HG03457 (cell line): ENCODE measurements at regions not wholly inside any gene's neighbourhood (a gene's known extent, or its start where the extent isn't known, plus 50 kb on each side); places are given as distances from the start of the nearest gene placed in this dataset.
"Not testable (repeated sequence)": the region's sequence is repeated elsewhere in the genome, so short reads cannot be mapped to it uniquely, and the experiment has no call there.

Source experiments
- ATAC-seq: cut with Tn5 transposase; IDR thresholded peaks from one replicate; pipeline ENCODE4 v1.9.1; 2021; ENCODE audit warnings: moderate number of reproducible peaks; ENCODE audit not compliant: unreplicated experiment

DNA sequence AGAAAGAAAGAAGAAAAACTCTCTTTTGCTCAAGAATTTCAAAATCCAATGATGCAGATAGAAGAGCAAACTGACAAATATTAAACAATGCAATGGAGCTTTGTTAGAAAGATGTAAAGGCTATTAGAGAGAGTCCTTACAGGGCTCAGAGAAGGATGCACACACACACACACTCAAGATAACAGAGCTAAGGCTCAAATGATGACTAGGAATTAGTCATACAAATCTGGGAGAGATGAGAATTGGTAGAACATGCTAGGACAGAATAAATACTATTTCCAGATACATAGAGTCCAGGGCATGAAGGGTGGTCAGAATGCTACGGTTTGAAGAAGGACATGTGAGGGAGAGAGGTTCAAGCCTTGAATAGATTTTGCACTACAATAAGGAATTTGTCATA, 650.1 kb upstream of the MDGA2 start:
- ATAC-seq: no peak

DNA sequence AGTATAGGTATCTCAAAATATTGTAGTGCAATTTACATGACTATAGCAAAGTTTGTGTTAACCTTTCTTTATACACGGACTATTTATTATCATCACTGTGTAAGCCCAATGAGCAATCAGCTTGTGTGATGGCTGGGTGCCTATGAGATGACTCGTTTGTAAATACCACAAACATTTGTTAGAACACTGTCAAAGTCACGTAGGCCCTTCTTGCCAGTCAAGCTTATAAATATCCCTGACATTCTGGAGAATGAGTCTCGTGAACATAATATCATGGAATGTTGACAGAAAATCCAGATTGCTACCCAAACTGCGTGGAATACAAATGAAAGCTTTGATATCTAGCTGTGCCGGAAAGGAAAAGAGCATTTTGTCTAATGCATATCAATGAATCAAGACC, 648.3 kb upstream of the MDGA2 start:
- ATAC-seq: no peak

DNA sequence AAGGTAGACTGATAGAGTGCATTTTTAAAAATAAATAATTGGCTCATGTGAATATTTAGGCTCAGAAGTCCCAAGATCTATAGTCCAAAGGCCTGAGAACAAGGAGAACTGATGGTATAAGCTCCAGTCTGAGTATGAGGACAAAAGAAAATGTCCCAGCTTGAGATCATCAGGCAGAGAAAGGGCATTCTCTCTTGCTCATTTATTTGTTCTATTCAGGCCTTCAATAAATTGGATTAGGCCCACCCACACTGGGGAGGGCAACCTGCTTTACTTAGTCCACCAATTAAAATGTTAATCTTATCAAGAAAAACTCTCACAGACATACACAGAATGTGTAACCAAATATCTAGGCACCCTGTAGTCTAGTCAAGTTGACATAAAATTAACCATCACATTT, 644.4 kb upstream of the MDGA2 start:
- no peak for ATAC-seq

DNA sequence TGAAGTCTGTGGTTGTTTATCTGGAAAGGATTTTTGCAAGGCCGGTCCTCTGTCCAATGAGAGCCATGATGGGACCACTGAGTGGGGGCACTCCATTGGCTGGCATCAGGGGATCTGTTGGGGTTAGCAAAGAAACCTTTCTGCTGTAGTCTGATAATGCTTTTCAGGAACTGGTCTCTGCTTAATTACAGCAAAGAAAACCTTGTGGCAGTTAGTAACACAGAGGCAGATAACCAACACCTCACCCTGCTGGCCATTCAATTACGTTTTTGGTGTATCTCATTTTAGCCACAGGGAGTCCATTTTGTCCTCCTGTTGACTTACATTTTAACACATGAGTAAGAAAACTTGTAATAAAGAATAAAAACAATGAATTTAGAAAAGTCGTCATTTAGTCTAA, 629.3 kb upstream of the MDGA2 start:
- ATAC-seq: no peak

DNA sequence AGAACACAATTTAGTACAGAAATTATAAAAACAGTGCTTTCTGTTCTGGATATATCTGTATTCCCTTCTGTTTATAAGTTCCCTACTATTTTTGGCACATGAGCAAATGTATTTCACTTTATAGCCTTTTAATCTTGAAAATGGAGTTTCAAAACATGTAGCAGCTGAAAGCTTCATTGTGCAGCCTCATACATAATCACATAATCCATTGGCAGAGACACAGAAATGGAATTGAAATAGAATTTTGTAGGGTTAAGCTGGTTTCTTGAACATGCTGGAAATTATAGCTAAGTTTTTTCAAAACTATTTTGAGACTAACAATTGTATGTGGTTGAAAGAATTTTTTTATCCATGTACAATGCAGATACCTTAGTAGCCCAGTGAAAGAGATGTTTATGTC, 614.3 kb upstream of the MDGA2 start:
- no peak for ATAC-seq

DNA sequence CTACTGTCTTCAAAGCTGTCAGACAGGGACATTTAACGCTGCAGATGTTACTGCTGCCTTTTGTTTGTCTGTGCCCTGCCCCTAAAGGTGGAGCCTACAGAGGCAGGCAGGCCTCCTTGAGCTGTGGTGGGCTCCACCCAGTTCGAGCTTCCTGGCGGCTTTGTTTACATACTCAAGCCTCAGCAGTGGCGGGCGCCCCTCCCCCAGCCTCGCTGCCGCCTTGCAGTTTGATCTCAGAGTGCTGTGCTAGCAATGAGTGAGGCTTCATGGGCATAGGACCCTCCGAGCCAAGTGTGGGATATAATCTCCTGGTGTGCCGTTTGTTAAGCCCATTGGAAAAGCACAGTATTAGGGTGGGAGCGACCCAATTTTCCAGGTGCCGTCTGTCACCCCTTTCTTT, 609.8 kb upstream of the MDGA2 start:
- not testable (repeated sequence) for ATAC-seq

DNA sequence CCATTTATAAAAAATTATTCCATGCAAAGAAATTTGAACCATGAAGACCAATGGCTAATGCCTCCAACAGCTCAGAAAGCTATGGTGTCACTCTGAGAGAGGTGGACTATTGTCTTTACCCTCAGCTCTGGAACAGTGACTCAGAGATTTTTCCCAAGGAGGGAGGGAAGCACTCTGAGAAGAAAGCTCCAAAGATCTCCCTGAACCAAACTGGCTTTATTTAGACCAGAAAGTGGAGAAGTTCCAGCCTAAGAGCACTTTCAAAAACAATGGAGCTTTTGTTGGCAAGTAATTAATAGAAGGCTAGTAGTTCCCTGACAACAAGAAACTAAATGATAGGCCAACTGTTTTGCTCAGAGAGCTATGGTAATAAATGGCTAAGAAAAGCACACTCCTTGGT, 599.9 kb upstream of the MDGA2 start:
- no peak for ATAC-seq

DNA sequence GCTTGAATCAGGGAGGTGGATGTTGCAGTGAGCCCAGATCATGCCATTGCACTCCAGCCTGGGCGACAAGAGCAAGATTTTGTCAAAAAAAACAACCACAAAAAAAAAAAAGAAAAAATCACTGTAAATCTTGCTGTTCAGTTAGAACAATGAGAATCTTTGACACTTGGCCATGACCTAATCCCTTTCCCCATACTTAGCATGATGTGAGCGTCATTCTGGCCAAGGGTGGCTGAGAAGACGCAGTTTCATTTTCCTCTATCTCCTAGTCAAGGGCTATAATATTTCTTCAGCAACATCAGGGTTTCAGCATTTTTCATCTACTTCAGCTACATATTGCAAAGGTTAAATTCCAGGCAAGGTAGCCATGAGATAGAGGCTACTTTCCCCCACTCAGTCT, 599.4 kb upstream of the MDGA2 start:
- no peak for ATAC-seq

DNA sequence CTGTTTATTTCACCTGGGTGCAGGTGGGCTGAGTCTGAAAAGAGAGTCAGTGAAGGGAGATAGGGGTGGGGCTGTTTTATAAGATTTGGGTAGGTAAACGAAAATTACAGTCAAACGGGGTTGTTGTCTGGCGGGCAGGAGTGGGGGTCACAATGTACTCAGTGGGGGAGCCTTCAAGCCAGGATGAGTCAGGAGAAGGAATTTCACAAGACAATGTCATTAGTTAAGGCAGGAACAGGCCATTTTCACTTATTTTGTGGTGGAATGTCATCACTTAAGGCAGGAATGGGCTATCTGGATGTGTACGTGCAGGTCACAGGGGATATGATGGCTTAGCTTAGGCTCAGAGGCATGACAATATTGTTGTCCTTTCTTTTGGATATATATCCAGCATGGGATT, 592.5 kb upstream of the MDGA2 start:
- not testable (repeated sequence) for ATAC-seq

DNA sequence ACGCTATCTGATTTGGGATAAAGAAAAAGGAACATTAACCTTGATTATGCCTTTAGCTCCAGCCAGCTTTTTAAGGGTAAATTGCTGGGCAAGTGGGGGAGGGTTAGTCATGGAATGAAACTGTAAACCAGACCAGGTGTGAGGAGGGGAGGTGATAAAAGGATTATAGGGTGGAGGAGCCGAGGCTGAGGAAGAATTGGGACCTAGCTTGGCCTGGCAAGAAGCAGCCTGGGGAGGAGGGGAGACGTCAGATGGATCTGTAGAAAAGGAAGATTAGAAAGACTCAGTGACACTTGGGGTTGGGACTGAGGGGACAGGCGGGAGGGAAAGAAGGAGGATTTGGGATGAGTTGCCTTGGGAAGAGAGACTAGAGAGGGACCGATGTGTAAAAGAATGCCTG, 590.8 kb upstream of the MDGA2 start:
- not testable (repeated sequence) for ATAC-seq

DNA sequence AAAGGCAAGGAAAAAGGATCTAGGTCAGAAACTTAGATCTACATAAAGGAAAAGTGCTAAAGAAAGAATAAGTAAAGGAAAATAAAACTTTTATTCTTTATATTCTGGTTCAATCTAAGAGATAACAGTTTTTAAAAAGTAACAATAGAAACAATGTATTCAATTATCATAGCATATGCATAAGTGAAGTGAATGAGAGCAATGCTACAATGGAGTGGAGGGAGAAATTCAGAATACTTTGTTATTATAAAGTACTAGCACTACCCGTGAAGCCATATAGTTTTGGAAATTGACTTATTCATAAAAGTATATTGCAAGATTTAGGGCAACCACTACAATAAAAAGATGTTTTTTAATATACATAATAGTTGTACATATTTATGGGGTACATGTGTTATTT, 586.0 kb upstream of the MDGA2 start:
- ATAC-seq: no peak

DNA sequence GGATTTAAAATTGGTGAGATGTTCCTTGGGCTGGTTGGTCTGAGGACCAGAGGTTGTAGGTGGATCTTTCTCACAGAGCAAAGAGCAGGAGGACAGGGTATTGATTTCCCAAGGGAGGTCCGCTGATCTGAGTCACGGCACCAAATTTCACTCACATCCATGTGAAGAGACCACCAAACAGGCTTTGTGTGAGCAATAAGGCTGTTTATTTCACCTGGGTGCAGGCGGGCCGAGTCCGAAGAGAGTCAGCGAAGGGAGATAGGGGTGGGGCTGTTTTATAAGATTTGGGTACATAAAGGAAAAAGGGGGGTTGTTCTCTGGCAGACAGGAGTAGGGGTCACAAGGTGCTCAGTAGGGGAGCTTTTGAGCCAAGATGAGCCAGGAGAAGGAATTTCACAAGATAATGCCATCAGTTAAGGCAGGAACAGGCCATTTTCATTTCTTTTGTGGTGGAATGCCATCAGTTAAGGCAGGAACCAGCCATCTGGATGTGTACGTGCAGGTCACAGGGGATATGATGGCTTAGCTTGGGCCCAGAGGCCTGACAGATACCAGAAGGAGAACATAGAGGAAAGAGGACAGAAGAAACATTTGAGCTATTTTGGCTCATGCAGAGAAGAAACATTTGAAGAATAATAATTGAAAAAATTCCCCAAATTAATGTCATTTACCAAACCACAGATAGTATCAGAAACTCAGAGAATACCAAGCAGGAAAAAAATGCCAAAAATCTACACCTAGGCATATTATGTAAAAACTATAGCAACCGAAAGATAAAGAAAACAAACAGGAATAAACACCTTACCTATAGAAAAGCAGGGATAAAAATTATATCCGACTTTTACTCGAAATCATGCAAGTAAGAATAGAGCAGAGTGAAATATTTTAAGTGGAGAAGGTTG, 585.2 kb upstream of the MDGA2 start:
- ATAC-seq: not testable (repeated sequence)

DNA sequence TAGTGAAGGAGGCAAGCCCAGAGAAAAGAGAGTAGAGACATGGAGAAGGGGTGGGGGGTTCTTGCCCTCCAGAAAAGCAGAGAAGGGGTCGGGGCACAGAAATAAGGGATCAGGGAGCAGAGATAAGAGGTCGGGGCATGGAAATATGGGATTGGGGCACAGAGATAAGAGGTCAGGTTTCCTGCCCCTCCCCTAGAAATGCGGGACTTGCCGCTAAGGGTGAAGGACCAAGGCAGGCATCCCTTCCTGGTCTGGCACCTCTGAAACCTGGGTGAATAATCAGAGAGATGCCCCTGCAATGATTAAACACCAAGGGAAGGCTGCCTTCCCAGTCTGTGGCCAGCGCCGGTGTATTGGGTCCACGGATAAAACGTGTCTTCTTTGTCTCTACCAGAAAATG, 584.5 kb upstream of the MDGA2 start:
- ATAC-seq: not testable (repeated sequence)

DNA sequence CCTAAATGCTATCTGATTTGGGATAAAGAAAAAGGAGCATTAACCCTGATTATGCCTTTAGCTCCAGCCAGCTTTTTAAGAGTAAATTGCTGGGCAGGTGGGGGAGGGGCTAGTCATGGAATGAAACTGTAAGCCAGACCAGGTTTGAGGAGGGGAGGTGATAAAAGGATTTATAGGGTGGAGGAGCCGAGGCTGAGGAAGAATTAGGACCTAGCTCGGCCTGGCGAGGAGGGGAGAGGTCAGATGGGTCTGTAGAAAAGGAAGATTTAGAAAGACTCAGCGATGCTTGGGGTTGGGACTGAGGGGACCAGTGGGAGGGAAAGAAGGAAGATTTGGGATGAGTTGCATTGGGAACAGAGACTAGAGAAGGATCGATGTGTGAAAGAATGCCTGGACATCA, 583.8 kb upstream of the MDGA2 start:
- ATAC-seq: not testable (repeated sequence)

DNA sequence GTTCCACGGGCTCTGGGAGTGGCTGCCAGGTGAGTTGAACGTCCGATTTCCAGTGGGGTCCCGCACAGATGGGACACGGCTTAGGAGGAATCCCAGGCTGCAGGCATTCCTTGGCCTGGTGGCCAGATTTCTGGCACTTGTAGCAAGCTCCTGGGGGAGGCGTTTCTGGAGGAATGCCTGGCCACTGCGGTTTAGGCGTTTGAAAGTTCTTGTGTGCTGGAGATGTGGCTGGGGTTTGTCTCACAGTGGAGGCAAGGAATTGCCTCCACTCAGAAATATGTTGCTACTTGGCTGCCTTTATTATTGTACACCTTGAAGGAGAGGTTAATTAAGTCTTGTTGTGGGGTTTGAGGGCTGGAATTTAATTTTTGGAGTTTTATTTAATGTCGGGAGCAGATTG, 583.3 kb upstream of the MDGA2 start:
- not testable (repeated sequence) for ATAC-seq

DNA sequence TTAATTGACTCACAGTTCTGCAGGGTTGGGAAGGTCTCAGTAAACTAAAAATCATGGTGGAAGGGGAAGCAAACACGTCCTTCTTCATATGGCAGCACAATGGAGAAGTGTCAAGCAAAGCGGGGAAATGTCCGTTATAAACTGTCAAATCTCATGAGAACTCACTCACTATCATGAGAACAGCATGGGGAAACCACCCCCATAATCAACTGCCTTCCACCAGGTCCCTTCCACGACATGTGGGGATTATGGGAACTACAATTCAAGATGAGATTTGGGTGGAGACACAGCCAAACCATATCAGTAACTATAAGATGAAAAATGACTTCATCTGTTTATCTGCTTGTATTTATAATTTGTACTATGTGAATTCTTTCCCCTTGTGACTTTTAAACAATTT, 577.6 kb upstream of the MDGA2 start:
- no peak for ATAC-seq

DNA sequence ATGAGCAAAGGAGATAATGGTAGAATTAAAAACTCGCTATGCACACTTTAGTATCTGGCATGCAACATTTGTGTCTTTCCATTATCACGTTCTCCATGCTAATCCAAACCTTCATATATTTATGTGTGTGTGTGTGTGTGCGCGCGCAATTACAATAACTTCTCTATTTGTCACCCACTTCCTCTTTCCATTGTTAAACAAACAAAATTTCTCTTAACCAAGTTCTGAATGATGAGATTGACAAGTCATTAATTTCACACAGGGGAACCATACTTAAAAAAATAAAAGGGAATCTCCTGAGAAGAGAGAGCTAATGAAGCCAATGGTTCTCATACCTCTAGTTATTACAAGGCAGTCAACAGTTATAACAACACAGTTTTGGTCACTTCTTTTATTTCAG, 575.9 kb upstream of the MDGA2 start:
- no peak for ATAC-seq

DNA sequence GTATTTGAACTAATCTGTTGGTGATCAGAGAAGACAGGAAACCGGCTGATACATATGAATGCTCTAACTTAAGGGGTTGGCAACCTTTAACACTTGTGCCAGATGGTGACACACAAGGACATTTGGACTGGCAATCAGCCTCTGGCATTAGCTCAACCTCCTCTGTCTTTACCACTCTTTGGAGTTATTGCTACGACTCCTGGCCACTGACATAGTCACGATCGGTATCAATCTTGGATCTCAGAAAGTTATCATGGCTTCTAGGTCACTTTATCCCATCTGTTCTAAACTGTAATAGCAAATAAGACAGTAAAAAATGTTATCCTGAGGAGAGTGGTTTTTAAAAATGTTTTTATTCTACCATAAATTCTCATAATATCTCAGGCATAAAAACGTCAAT, 575.2 kb upstream of the MDGA2 start:
- ATAC-seq: no peak

DNA sequence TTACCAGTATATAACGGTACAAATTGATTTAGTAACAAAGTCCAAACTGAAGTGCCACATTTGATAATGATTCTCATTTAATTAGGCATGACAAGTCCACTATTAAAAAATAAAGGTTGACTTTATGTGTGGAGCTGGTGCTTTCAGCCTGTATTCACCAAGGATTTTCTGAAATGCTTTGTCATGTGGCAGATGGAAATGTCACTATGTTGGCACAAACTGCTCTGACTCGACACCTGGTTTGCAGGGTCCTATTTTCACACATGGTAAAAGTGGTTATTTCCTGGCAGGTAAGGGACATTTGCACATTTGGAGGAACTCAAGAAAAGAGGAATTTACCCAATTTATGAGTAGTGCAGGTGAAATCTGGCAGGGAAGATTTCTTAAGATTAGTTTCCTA, 572.6 kb upstream of the MDGA2 start:
- no peak for ATAC-seq

DNA sequence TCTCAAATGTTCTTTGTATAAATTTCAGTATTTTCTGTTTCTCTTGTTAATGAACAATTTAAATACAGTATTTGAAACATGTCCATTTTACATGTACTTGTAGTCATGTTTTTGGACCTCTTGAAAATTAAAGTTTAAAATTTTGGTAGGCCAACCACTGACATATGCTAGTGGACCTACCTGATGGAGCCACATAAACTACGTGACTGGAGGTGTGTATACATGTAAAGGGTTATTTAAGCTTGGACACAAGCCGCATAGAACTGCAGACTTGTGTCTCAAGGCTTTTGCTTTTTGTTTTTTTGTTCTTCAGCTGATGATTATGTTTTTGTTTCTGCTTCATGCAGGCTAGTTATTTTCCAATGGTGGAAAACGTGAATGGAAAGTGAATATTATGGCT, 568.5 kb upstream of the MDGA2 start:
- ATAC-seq: no peak

DNA sequence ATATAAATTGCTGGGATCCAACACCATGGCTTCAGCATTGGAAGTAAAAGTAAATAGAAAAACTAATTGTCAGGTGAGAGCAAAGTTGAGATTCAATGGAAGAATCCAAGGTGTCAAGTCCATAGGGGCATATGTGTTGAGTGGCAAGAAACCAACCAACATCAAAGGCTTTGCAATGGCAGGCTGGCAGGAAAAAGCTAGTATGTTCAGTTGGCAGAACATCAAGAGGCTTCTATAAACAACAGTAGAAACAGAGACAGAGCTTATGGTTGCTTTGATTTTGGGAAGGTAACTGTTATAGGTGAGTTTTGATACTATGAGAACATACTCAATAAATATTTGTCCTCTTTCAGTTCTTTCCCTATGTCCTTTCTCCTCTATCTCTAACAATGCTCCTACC, 553.7 kb upstream of the MDGA2 start:
- ATAC-seq: no peak

DNA sequence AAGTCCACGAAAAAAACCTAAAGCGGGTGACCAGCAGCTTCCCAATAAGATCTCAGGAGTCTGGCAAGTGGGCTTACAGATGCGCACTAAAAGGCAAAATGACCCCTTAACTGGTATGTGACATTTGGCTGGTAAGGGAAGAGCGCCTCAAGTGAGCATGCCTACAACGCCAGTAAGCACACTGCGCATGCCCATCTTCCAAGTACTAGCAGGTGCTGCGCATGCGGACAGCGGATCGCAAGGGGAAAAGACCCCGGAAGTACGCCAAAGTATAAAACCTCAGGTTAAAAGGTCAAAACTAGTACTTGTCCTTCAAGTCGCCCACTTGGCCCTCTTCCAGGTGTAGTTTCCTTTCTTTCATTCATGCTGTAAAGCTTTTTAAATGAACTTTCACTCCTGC, 518.5 kb upstream of the MDGA2 start:
- no peak for ATAC-seq

DNA sequence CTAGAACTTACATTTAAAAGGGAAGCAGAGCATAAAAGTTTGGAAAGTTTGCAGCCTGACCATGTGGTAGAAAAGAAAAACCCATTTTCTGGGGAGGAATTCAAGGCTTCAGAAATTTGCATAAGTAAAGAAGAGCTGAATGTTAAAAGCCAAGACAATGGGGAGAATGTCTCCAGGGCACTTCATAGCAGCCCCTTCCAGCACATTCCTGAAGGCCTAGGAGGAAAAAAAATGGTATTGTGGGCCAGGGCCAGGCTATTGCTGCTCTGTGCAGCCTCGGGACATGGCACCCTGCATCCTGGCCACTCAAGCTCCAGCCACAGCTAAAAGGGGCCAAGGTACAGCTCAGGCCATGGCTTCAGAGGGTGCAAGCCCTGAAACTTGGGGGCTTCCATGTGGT, 474.2 kb upstream of the MDGA2 start:
- not testable (repeated sequence) for ATAC-seq
